Peyer's patch (tissue), 4 donors: ENCODE measurements at regions not wholly inside any gene's neighbourhood (a gene's known extent, or its start where the extent isn't known, plus 50 kb on each side); places are given as distances from the start of the nearest gene placed in this dataset.

Experiments
- DNase-seq, 3 donors: peaks; one replicate each; pipeline ENCODE4 v3.0.0-alpha.2; 2017 to 2019
- H3K27ac ChIP-seq, 4 donors: fragments of 200-600 bp; sonication (generic); one replicate each; pipeline ENCODE4 v1.5.1; 2016 to 2019
- H3K27me3 ChIP-seq, 2 donors: fragments of 200-600 bp; sonication (generic); one replicate each; pipeline ENCODE4 v1.5.1; 2019
- H3K36me3 ChIP-seq, 3 donors: fragments of 200-600 bp; sonication (generic); one replicate each; pipeline ENCODE4 v1.5.1; 2016 to 2019
- H3K4me1 ChIP-seq, 4 donors: fragments of 200-600 bp; sonication (generic); one replicate each; pipeline ENCODE4 v1.5.1; 2016 to 2019
- H3K4me3 ChIP-seq, 4 donors: fragments of 200-600 bp; sonication (generic); 1 replicate in 3 of 4; 2 replicates in 1 of 4; pipeline ENCODE4 v1.5.1; 2016 to 2019; ENCODE audit warnings: mild to moderate bottlenecking in 1 of 4
- H3K9me3 ChIP-seq, 4 donors: fragments of 200-600 bp; sonication (generic); one replicate each; pipeline ENCODE4 v1.5.1; 2016 to 2019; ENCODE audit warnings: mild to moderate bottlenecking in 1 of 4
- CTCF ChIP-seq, 6 experiments: fragments of 450-650 bp in 4 of 6; fragments of 200-600 bp in 2 of 6; sonication (generic) in 1 of 6; IDR thresholded peaks; one replicate each; pipeline ENCODE4 v1.5.1; 2017 to 2019; ENCODE audit warnings: antibody characterized with exemption in 6 of 6, mild to moderate bottlenecking in 3 of 6, moderate library complexity in 1 of 6
- POLR2A ChIP-seq, 2 donors: fragments of 450-650 bp; IDR thresholded peaks; one replicate each; pipeline ENCODE4 v1.5.1; 2017; ENCODE audit warnings: antibody characterized with exemption in 2 of 2, mild to moderate bottlenecking in 2 of 2, moderate library complexity in 2 of 2

DNA sequence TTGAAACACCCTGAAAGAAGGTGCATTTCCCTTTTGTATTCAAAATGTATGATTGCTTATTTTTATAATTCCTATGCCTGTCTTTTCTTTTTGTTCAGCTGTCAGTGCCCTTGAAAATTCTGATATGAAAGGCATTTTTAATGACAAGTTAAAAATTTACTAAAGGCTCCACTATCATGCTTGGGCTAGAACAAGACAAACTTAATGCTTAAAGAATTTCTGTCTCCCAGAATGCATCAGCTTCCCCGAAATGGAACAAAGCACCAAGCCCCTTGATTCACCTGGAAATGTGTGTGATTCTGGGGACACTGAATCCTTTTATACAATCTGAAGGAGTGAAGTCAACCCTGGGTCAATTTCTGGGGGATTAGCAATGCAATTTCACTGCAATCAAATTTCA, 457.5 kb downstream of the LMO4 start:
- Histone ChIP-seq H3K27me3 (no peaks in the 10 kb centered on the region), H3K27ac (no peak overlapping the region), H3K9me3 (no peaks in the 10 kb centered on the region), H3K36me3 (no peaks in the 10 kb centered on the region), H3K4me3 (no peak overlapping the region), H3K4me1 (no peaks in the 10 kb centered on the region)
- DNase-seq, result no peak
- TF ChIP-seq POLR2A (IDR thresholded peaks at IDR 0.05) (no peak), CTCF (IDR thresholded peaks at IDR 0.05) (no peak)

GRCh38 chr1:87786861-87787545, 458.3 kb downstream of the LMO4 start:
- Histone ChIP-seq H3K27ac (no peak overlapping the region), H3K27me3 (no peaks in the 10 kb centered on the region), H3K9me3 (no peaks in the 10 kb centered on the region), H3K36me3 (no peaks in the 10 kb centered on the region), H3K4me1 (no peaks in the 10 kb centered on the region), H3K4me3 (no peak overlapping the region)
- TF ChIP-seq CTCF (IDR thresholded peaks at IDR 0.05), result no peak
- no peak for TF ChIP-seq POLR2A (IDR thresholded peaks at IDR 0.05)
- no peak for DNase-seq

- H3K36me3 ChIP-seq, result no peaks in the 10 kb centered on the region
- no peak for TF ChIP-seq POLR2A (IDR thresholded peaks at IDR 0.05)
- no peak for TF ChIP-seq CTCF (IDR thresholded peaks at IDR 0.05)
- no peaks in the 10 kb centered on the region for H3K4me1 ChIP-seq
- no peaks in the 10 kb centered on the region for H3K27me3 ChIP-seq
- H3K4me3 ChIP-seq, result no peak overlapping the region
- no peak overlapping the region for H3K27ac ChIP-seq
- no peak for DNase-seq
- no peaks in the 10 kb centered on the region for H3K9me3 ChIP-seq
Measured at GRCh38 chr1:87787551-87787950, 458.9 kb downstream of the LMO4 start.

GRCh38 chr1:87790756-87791155, 462.1 kb downstream of the LMO4 start:
- H3K27me3 ChIP-seq, result no peaks in the 10 kb centered on the region
- no peaks in the 10 kb centered on the region for H3K36me3 ChIP-seq
- H3K4me1 ChIP-seq, result peaks cover 0 to 8% (median 0%) of the 10 kb centered on the region in 4 donors
- no peak overlapping the region for H3K4me3 ChIP-seq
- H3K9me3 ChIP-seq, result no peaks in the 10 kb centered on the region
- DNase-seq, result no peak
- no peak for TF ChIP-seq CTCF (IDR thresholded peaks at IDR 0.05)
- H3K27ac ChIP-seq, result no peak overlapping the region

DNA sequence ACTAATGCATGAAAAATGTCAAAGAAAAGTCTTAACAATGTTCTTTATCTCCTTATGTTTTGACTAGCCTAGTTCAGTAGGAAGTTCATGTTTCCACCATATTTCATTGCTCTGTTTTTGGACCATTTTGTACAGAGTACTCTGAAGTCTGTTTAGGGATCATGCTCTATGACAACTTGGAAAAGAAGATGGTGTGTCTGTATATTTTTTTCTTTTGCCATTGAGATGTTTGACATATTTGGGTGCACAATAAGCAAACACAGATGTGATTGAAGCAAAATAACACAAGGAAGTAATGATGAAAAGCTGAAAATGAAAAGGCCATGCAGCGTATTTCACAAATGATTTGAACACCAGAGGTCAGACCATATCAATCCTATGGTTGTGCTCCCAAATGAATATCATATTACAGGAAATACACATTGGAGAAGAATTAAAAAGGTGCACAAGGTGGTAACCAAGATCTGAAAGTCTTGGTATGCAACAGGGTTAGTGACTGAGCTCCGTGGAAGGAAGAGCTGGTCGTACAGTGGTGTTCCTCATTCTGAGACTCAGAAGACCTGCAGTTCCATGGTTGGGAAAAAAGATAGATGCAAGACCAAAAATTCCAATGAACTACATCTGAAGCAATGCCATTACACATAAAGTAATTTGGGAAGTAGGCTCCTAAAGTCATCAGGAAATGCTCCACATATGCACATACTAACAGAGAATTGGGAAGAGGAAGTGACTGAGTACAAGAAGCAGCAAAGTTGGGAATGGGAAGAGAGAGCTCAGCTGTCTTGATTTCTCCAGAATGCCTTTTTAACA, 463.5 kb downstream of the LMO4 start:
- Histone ChIP-seq H3K4me1 (peaks cover 0 to 15% (median 0%) of the 10 kb centered on the region in 4 donors), H3K4me3 (no peak overlapping the region), H3K27me3 (no peaks in the 10 kb centered on the region), H3K9me3 (no peaks in the 10 kb centered on the region), H3K27ac (no peak overlapping the region), H3K36me3 (no peaks in the 10 kb centered on the region)
- no peak for TF ChIP-seq CTCF (IDR thresholded peaks at IDR 0.05)
- TF ChIP-seq POLR2A (IDR thresholded peaks at IDR 0.05), result no peak
- DNase-seq, result no peak
